ENCODE measurements at regions not wholly inside any gene's neighbourhood (a gene's known extent, or its start where the extent isn't known, plus 50 kb on each side); places are given as distances from the start of the nearest gene placed in this dataset.

GRCh38 chr15:96041982-96042733 is 288.3 kb upstream of the NR2F2 start:
- Histone ChIP-seq H3K4me3 (no peak overlapping the region), H3K27ac (replicated peaks) (no peak overlapping the region), H3K9me3 (replicated peaks) (no peaks in the 10 kb centered on the region), H3K27me3 (ENCODE audit: low read depth) (no peaks in the 10 kb centered on the region), H3K36me3 (no peaks in the 10 kb centered on the region), H3K4me1 (peaks cover 21% of the 10 kb centered on the region)
- no peak for DNase-seq
- intact Hi-C loops (cut with micrococcal nuclease): no loop called here
- no peak for TF ChIP-seq CTCF (IDR thresholded peaks at IDR 0.05; ENCODE audit: borderline replicate concordance)

GRCh38 chr15:96042734-96043224 is 287.7 kb upstream of the NR2F2 start:
- intact Hi-C loops (cut with micrococcal nuclease): no loop called here
- H3K4me1 ChIP-seq: peaks cover 27% of the 10 kb centered on the region
- H3K4me3 ChIP-seq: no peak overlapping the region
- H3K27ac ChIP-seq (replicated peaks): no peak overlapping the region
- H3K27me3 ChIP-seq (ENCODE audit: low read depth): no peaks in the 10 kb centered on the region
- DNase-seq: no peak
- no peak for TF ChIP-seq CTCF (IDR thresholded peaks at IDR 0.05; ENCODE audit: borderline replicate concordance)
- no peaks in the 10 kb centered on the region for H3K9me3 ChIP-seq (replicated peaks)
- H3K36me3 ChIP-seq: no peaks in the 10 kb centered on the region

GRCh38 chr15:96043591-96044171 is 286.8 kb upstream of the NR2F2 start:
- no peak overlapping the region for H3K27ac ChIP-seq (replicated peaks)
- H3K27me3 ChIP-seq (ENCODE audit: low read depth): no peaks in the 10 kb centered on the region
- intact Hi-C loops (cut with micrococcal nuclease): no loop called here
- no peak overlapping the region for H3K4me3 ChIP-seq
- no peaks in the 10 kb centered on the region for H3K36me3 ChIP-seq
- no peak for TF ChIP-seq CTCF (IDR thresholded peaks at IDR 0.05; ENCODE audit: borderline replicate concordance)
- DNase-seq: no peak
- H3K4me1 ChIP-seq: peaks cover 35% of the 10 kb centered on the region
- no peaks in the 10 kb centered on the region for H3K9me3 ChIP-seq (replicated peaks)

- Histone ChIP-seq H3K27me3 (ENCODE audit: low read depth) (no peaks in the 10 kb centered on the region), H3K36me3 (no peaks in the 10 kb centered on the region), H3K27ac (replicated peaks) (peak overlapping the region; percentile 58), H3K9me3 (replicated peaks) (no peaks in the 10 kb centered on the region), H3K4me1 (peaks cover 40% of the 10 kb centered on the region), H3K4me3 (no peak overlapping the region)
- intact Hi-C loops (cut with micrococcal nuclease): no loop called here
- no peak for TF ChIP-seq CTCF (IDR thresholded peaks at IDR 0.05; ENCODE audit: borderline replicate concordance)
- no peak for DNase-seq
Measured at GRCh38 chr15:96046620-96047240, 283.8 kb upstream of the NR2F2 start.

- Histone ChIP-seq H3K9me3 (replicated peaks) (no peaks in the 10 kb centered on the region), H3K36me3 (no peaks in the 10 kb centered on the region), H3K27ac (replicated peaks) (peak overlapping the region; percentile 58), H3K4me3 (peak overlapping the region; percentile 29), H3K27me3 (ENCODE audit: low read depth) (no peaks in the 10 kb centered on the region), H3K4me1 (peaks cover 46% of the 10 kb centered on the region)
- intact Hi-C loops (cut with micrococcal nuclease): no loop called here
- DNase-seq: no peak
- no peak for TF ChIP-seq CTCF (IDR thresholded peaks at IDR 0.05; ENCODE audit: borderline replicate concordance)
Measured at GRCh38 chr15:96047255-96047931, 283.1 kb upstream of the NR2F2 start.

All from left ventricle myocardium inferior (tissue), 1 donor.